HepG2 (cell line): ENCODE measurements at regions not wholly inside any gene's neighbourhood (a gene's known extent, or its start where the extent isn't known, plus 50 kb on each side); places are given as distances from the start of the nearest gene placed in this dataset.

Experiments
- ATAC-seq: fragments of 200-7000 bp; cut with Tn5 transposase; 3 replicates; pipeline ENCODE4 v1.9.1; 2020; ENCODE audit warnings: mild to moderate bottlenecking, moderate library complexity
- BruUV-seq: library from RNA; stranded (reverse); fragments of 400-500 nt; replicated peaks from 2 replicates; lab custom pipeline; 2021; lab: Mats Ljungman, UMichigan
- CTCF ChIA-PET: fragments of 300-600 bp; formaldehyde crosslinking; extraction: SDS; loops from one replicate; lab custom pipeline; 2021; ENCODE audit warnings: low total read pairs, inconsistent platforms, low intra/inter-chr PET ratio; lab: Yijun Ruan, JAX
- POLR2A ChIA-PET: fragments of 350-600 bp; sonication (Branson Sonifier 250); formaldehyde crosslinking; loops from one replicate; lab custom pipeline; 2020; ENCODE audit warnings: antibody characterized with exemption, inconsistent platforms; lab: Yijun Ruan, JAX
- DNase-seq: peaks from one replicate; pipeline ENCODE4 v3.0.0-alpha.2; 2015; ENCODE audit warnings: low spot score
- FAIRE-seq: peaks from 3 replicates; lab custom pipeline; 2011; peaks lifted over from hg19 to GRCh38; lab: Jason Lieb, UNC
- H2AFZ ChIP-seq: one replicate; pipeline ENCODE4 v1.6.1; 2011; ENCODE audit warnings: low read length, inconsistent platforms
- H3K27ac ChIP-seq: fragments of 300-600 bp; 3 replicates; pipeline ENCODE4 v1.8.0; 2011; ENCODE audit warnings: mixed run types, mild to moderate bottlenecking, mixed read lengths, low read length, inconsistent platforms; ENCODE audit not compliant: insufficient read depth; ENCODE audit errors: extremely low read length
- H3K27me3 ChIP-seq, 2 experiments: fragments of 200-600 bp in 1 of 2; 2 replicates in 1 of 2; 3 replicates in 1 of 2; pipeline versions ENCODE4 v1.6.0 to v1.8.0; 2011; ENCODE audit warnings: low read length in 2 of 2, mild to moderate bottlenecking in 2 of 2, moderate library complexity in 2 of 2, inconsistent platforms in 1 of 2; ENCODE audit not compliant: insufficient read depth in 2 of 2, control insufficient read depth in 1 of 2
- H3K36me3 ChIP-seq, 2 experiments: fragments of 200-600 bp in 1 of 2; replicated peaks in 1 of 2; 2 replicates in 1 of 2; 3 replicates in 1 of 2; pipeline versions ENCODE4 v1.5.1 to v1.8.0; 2011; ENCODE audit warnings: low read length in 2 of 2, inconsistent platforms in 1 of 2; ENCODE audit not compliant: insufficient read depth in 2 of 2, control insufficient read depth in 1 of 2
- H3K4me1 ChIP-seq: 2 replicates; pipeline ENCODE4 v1.5.1; 2012; ENCODE audit warnings: low read length, inconsistent platforms; ENCODE audit not compliant: insufficient read depth
- H3K4me2 ChIP-seq: 2 replicates; pipeline ENCODE4 v1.6.0; 2011; ENCODE audit warnings: low read depth, low read length, inconsistent platforms
- H3K4me3 ChIP-seq, 3 experiments: fragments of 200-600 bp in 1 of 3; sonication (generic), shearing (Covaris generic) in 1 of 3; replicated peaks in 1 of 3; 2 replicates each; pipeline ENCODE4 v1.5.1; 2011 to 2016; ENCODE audit warnings: low read length in 3 of 3, inconsistent platforms in 2 of 3, low read depth in 2 of 3, mild to moderate bottlenecking in 2 of 3, control low read depth in 1 of 3, mixed read lengths in 1 of 3; ENCODE audit not compliant: insufficient read depth in 1 of 3
- H3K79me2 ChIP-seq: one replicate; pipeline ENCODE4 v1.6.1; 2011; ENCODE audit warnings: low read length, inconsistent platforms; ENCODE audit not compliant: insufficient read depth
- H3K9ac ChIP-seq: 2 replicates; pipeline ENCODE4 v1.6.0; 2011; ENCODE audit warnings: mild to moderate bottlenecking, low read depth, low read length, inconsistent platforms; ENCODE audit not compliant: insufficient read depth
- H3K9me3 ChIP-seq: 2 replicates; pipeline ENCODE4 v1.5.1; 2012; ENCODE audit warnings: mild to moderate bottlenecking, low read length
- H4K20me1 ChIP-seq: 2 replicates; pipeline ENCODE4 v1.6.0; 2011; ENCODE audit warnings: inconsistent platforms, mild to moderate bottlenecking, low read length, moderate library complexity; ENCODE audit not compliant: insufficient read depth
- CHCHD3 ChIP-seq: sonication (generic); formaldehyde crosslinking; IDR thresholded peaks from 2 replicates; pipeline ENCODE4 v1.8.0; 2022; ENCODE audit warnings: mild to moderate bottlenecking, missing genetic modification reagents, moderate library complexity
- HNRNPUL1 ChIP-seq: fragments of 200-400 bp; formaldehyde crosslinking; IDR thresholded peaks from 2 replicates; pipeline ENCODE4 v1.6.1; 2017; ENCODE audit warnings: low read depth, mild to moderate bottlenecking, low read length, moderate library complexity
- KDM5A ChIP-seq: fragments of 200-600 bp; sonication (generic); IDR thresholded peaks from 2 replicates; pipeline ENCODE4 v1.7.0; 2018; ENCODE audit warnings: antibody characterized with exemption, mild to moderate bottlenecking, low read length, borderline replicate concordance
- NCOR1 ChIP-seq: fragments of 200-600 bp; sonication (generic); IDR thresholded peaks from 2 replicates; pipeline ENCODE4 v1.7.0; 2017; ENCODE audit warnings: antibody characterized with exemption, low read length, borderline replicate concordance
- SALL1 ChIP-seq: sonication (generic); formaldehyde crosslinking; IDR thresholded peaks from 2 replicates; pipeline ENCODE4 v1.8.0; 2022; ENCODE audit warnings: mild to moderate bottlenecking, missing genetic modification reagents
- SETDB1 ChIP-seq: sonication (generic); formaldehyde crosslinking; IDR thresholded peaks from 2 replicates; pipeline ENCODE4 v1.5.1; 2020; ENCODE audit warnings: missing genetic modification reagents, mild to moderate bottlenecking, borderline replicate concordance
- YEATS2 ChIP-seq: sonication (generic); formaldehyde crosslinking; IDR thresholded peaks from 2 replicates; pipeline ENCODE4 v1.4.0; 2020; ENCODE audit warnings: missing genetic modification reagents, borderline replicate concordance
- ZNF207 ChIP-seq: fragments of 450-650 bp; IDR thresholded peaks from 2 replicates; pipeline ENCODE4 v1.6.1; 2016; ENCODE audit warnings: antibody characterized with exemption, borderline replicate concordance
- ZNF432 ChIP-seq: sonication (generic); formaldehyde crosslinking; IDR thresholded peaks from 2 replicates; pipeline ENCODE4 v1.5.0; 2020; ENCODE audit warnings: missing genetic modification reagents, mild to moderate bottlenecking, borderline replicate concordance
- ZNF766 ChIP-seq: sonication (generic); formaldehyde crosslinking; IDR thresholded peaks from 2 replicates; pipeline ENCODE4 v1.5.0; 2020; ENCODE audit warnings: missing genetic modification reagents, borderline replicate concordance
- ZNF839 ChIP-seq: sonication (generic); formaldehyde crosslinking; IDR thresholded peaks from 2 replicates; pipeline ENCODE4 v1.4.0; 2020; ENCODE audit warnings: missing genetic modification reagents, mild to moderate bottlenecking, borderline replicate concordance
- ZSCAN29 ChIP-seq: sonication (generic); formaldehyde crosslinking; conservative IDR thresholded peaks from 2 replicates; pipeline ENCODE4 v1.4.0; 2020; ENCODE audit warnings: mild to moderate bottlenecking, missing genetic modification reagents
- WGBS: methylation state at CpG from one replicate; pipeline ENCODE4 v1.1.6; 2017; ENCODE audit warnings: low lambda C conversion rate; 5-methylcytosine and 5-hydroxymethylcytosine counted together
- in situ Hi-C: cut with HindIII; loops from 2 replicates; pipeline ENCODE4 v1.10.0; 2017; ENCODE audit warnings: low pct_unique_long_range_greater_than_20kb; ENCODE audit not compliant: extremely low pct_ligation_motif_present
- intact Hi-C: fragments of 100-400 bp; cut with micrococcal nuclease; formaldehyde crosslinking; loops from one replicate; pipeline ENCODE4 v1.10.0; 2022; ENCODE audit not compliant: unreplicated experiment
- TF ChIP-seq, protein P1 (sequence below): sonication (generic); formaldehyde crosslinking; IDR thresholded peaks from 2 replicates; pipeline ENCODE4 v1.5.1; 2020; ENCODE audit warnings: mild to moderate bottlenecking, missing genetic modification reagents

DNA sequence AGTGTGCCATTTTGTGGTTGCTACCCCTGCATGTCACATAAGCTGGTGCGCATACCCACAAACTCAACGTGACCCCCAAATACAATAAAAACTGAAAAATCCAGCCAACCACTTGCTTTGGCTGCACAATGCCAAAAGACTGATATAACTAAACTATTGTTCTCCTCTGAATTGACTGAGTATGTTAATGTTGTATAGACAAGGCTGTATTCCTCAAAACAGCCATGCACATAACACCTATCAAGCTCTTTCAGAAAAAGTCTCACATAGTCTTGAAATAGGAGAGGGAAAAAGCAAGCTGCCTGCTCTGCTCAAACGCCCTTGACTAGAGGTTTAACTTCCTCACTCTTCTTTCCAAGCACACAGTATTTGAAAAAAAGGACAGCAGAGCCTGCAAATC, 126.4 kb upstream of the NOCT start:
- no peak overlapping the region for H3K9ac ChIP-seq
- H3K27ac ChIP-seq = no peak overlapping the region
- no peaks in the 10 kb centered on the region for H3K27me3 ChIP-seq
- H3K9me3 ChIP-seq = no peaks in the 10 kb centered on the region
- in situ Hi-C loops = no loop called here
- H3K36me3 ChIP-seq = no peaks in the 10 kb centered on the region
- no peaks in the 10 kb centered on the region for H3K4me1 ChIP-seq
- POLR2A ChIA-PET = no interaction called here
- WGBS = 64% methylated on average over 3 of the region's 3 CpGs
- H3K4me2 ChIP-seq = no peak overlapping the region
- intact Hi-C loops = no loop called here
- DNase-seq = no peak
- H2AFZ ChIP-seq = no peak overlapping the region
- no peak for FAIRE-seq
- no peaks in the 10 kb centered on the region for H3K79me2 ChIP-seq
- ATAC-seq = no peak
- no peaks in the 10 kb centered on the region for H4K20me1 ChIP-seq
- no peak overlapping the region for H3K4me3 ChIP-seq
- no TSS peak for BruUV-seq
- TF ChIP-seq HNRNPUL1 (no peak), ZNF207 (no peak)
- CTCF ChIA-PET = no interaction called here

DNA sequence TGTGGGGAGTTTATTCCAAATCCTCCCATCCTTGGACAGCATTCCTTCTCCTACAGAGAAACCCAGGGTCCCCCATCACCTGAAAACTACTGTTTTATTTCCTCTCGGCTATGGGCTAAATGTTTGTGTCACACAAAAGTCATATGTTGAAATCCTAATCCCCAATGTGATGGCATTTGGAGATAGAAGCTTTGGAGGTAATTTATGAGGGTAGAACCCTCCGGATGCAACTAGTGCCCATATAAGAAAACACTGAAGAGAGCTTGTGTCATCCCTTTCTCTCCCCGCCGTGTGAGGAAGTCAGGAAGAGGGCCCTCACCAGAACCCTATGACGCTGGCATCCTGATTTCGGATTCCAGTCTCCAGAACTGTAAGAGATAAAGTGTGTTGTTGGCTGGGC, 127.8 kb upstream of the NOCT start:
- ATAC-seq = no peak
- H3K27ac ChIP-seq = no peak overlapping the region
- ChIA-PET CTCF (no interaction called here), POLR2A (no interaction called here)
- FAIRE-seq = no peak
- no peak overlapping the region for H3K4me3 ChIP-seq
- no peak overlapping the region for H2AFZ ChIP-seq
- no peak for TF ChIP-seq ZNF839
- no peak for TF ChIP-seq ZNF432 (CRISPR knock-in tag)
- no peak for TF ChIP-seq ZSCAN29 (CRISPR knock-in tag)
- TF ChIP-seq NCOR1 = no peak
- no peak for TF ChIP-seq CHCHD3 (CRISPR knock-in tag)
- TF ChIP-seq YEATS2 (CRISPR knock-in tag) = no peak
- TF ChIP-seq ZNF766 (CRISPR knock-in tag) = no peak
- TF ChIP-seq SALL1 (CRISPR knock-in tag) = no peak
- TF ChIP-seq KDM5A = no peak
- no peak for TF ChIP-seq SETDB1 (CRISPR knock-in tag)
- TF ChIP-seq, protein P1, sequence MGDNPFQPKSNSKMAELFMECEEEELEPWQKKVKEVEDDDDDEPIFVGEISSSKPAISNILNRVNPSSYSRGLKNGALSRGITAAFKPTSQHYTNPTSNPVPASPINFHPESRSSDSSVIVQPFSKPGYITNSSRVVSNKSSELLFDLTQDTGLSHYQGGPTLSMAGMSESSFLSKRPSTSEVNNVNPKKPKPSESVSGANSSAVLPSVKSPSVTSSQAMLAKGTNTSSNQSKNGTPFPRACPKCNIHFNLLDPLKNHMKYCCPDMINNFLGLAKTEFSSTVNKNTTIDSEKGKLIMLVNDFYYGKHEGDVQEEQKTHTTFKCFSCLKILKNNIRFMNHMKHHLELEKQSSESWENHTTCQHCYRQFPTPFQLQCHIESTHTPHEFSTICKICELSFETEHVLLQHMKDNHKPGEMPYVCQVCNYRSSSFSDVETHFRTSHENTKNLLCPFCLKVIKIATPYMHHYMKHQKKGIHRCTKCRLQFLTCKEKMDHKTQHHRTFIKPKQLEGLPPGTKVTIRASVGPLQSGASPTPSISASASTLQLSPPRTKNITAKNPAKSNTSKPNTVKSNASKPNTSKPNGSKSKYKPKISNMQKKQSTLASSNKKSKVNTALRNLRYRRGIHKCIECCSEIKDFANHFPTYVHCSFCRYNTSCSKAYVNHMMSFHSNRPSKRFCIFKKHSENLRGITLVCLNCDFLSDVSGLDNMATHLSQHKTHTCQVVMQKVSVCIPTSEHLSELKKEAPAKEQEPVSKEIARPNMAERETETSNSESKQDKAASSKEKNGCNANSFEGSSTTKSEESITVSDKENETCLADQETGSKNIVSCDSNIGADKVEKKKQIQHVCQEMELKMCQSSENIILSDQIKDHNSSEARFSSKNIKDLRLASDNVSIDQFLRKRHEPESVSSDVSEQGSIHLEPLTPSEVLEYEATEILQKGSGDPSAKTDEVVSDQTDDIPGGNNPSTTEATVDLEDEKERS (CRISPR knock-in tag) = no peak
- DNase-seq = no peak
- no peaks in the 10 kb centered on the region for H3K9me3 ChIP-seq
- no peaks in the 10 kb centered on the region for H3K36me3 ChIP-seq
- no peaks in the 10 kb centered on the region for H3K4me1 ChIP-seq
- H3K4me2 ChIP-seq = no peak overlapping the region
- intact Hi-C loops (no loop called here), in situ Hi-C loops (no loop called here)
- H4K20me1 ChIP-seq = no peaks in the 10 kb centered on the region
- WGBS = 50% methylated on average over 2 of the region's 6 CpGs
- BruUV-seq = no TSS peak
- H3K9ac ChIP-seq = no peak overlapping the region
- H3K27me3 ChIP-seq = no peaks in the 10 kb centered on the region
- H3K79me2 ChIP-seq = no peaks in the 10 kb centered on the region
